ENCODE measurements at regions not wholly inside any gene's neighbourhood (a gene's known extent, or its start where the extent isn't known, plus 50 kb on each side); places are given as distances from the start of the nearest gene placed in this dataset.
"Not testable (repeated sequence)": the region's sequence is repeated elsewhere in the genome, so short reads cannot be mapped to it uniquely, and the experiment has no call there.

- no peak for FAIRE-seq
Observed at GRCh38 chr6:98041056-98041455, 758.0 kb upstream of the MMS22L start.

- FAIRE-seq: no peak
Observed at GRCh38 chr6:98041921-98042320, 758.9 kb upstream of the MMS22L start.

- no peak for FAIRE-seq
Observed at GRCh38 chr6:98044151-98044561, 761.1 kb upstream of the MMS22L start.

GRCh38 chr6:98044791-98045470, 761.9 kb upstream of the MMS22L start:
- FAIRE-seq: no peak

- FAIRE-seq: no peak
Observed at GRCh38 chr6:98047164-98047563, 764.1 kb upstream of the MMS22L start.

- FAIRE-seq: no peak
Observed at GRCh38 chr6:98047871-98048270, 764.9 kb upstream of the MMS22L start.

GRCh38 chr6:98054453-98054852, 771.4 kb upstream of the MMS22L start:
- no peak for FAIRE-seq

- no peak for FAIRE-seq
Observed at GRCh38 chr6:98056955-98057354, 773.9 kb upstream of the MMS22L start.

- no peak for FAIRE-seq
Observed at GRCh38 chr6:98067375-98067774, 767.0 kb upstream of the POU3F2 start.

- not testable (repeated sequence) for FAIRE-seq
Observed at GRCh38 chr6:98088537-98088936, 745.8 kb upstream of the POU3F2 start.

- no peak for FAIRE-seq
Observed at GRCh38 chr6:98092331-98092730, 742.0 kb upstream of the POU3F2 start.

GRCh38 chr6:98094696-98095095, 739.7 kb upstream of the POU3F2 start:
- FAIRE-seq: no peak

- no peak for FAIRE-seq
Observed at GRCh38 chr6:98107801-98108200, 726.6 kb upstream of the POU3F2 start.

GRCh38 chr6:98116455-98116854, 717.9 kb upstream of the POU3F2 start:
- no peak for FAIRE-seq

- no peak for FAIRE-seq
Observed at GRCh38 chr6:98117068-98117467, 717.3 kb upstream of the POU3F2 start.

GRCh38 chr6:98118397-98119045, 715.9 kb upstream of the POU3F2 start:
- FAIRE-seq: no peak

GRCh38 chr6:98124171-98124570, 710.2 kb upstream of the POU3F2 start:
- no peak for FAIRE-seq

- FAIRE-seq: no peak
Observed at GRCh38 chr6:98131290-98131990, 702.9 kb upstream of the POU3F2 start.

GRCh38 chr6:98136333-98136732, 698.0 kb upstream of the POU3F2 start:
- FAIRE-seq: no peak

GRCh38 chr6:98137391-98137790, 697.0 kb upstream of the POU3F2 start:
- FAIRE-seq: no peak

GRCh38 chr6:98142839-98143238, 691.5 kb upstream of the POU3F2 start:
- no peak for FAIRE-seq

- no peak for FAIRE-seq
Observed at GRCh38 chr6:98146656-98147055, 687.7 kb upstream of the POU3F2 start.

GRCh38 chr6:98156580-98156979, 677.8 kb upstream of the POU3F2 start:
- no peak for FAIRE-seq

GRCh38 chr6:98179606-98180005, 654.8 kb upstream of the POU3F2 start:
- FAIRE-seq: no peak
